ENCODE measurements at regions not wholly inside any gene's neighbourhood (a gene's known extent, or its start where the extent isn't known, plus 50 kb on each side); places are given as distances from the start of the nearest gene placed in this dataset.

GRCh38 chrX:54695816-54696487, 102.1 kb downstream of the ITIH6 start:
- H3K27me3 ChIP-seq, result no peaks in the 10 kb centered on the region
- ATAC-seq (no peak), DNase-seq (no peak)
- no peak overlapping the region for H3K4me3 ChIP-seq
- no peaks in the 10 kb centered on the region for H3K36me3 ChIP-seq
- TF ChIP-seq CTCF (IDR thresholded peaks at IDR 0.05), result no peak
- intact Hi-C loops (cut with DNase I), result no loop called here
- no peak overlapping the region for H3K27ac ChIP-seq
- no peaks in the 10 kb centered on the region for H3K4me1 ChIP-seq
- no peaks in the 10 kb centered on the region for H3K9me3 ChIP-seq
